Gastroesophageal sphincter (tissue), 3 donors: ENCODE measurements at regions not wholly inside any gene's neighbourhood (a gene's known extent, or its start where the extent isn't known, plus 50 kb on each side); places are given as distances from the start of the nearest gene placed in this dataset.

Source experiments
- CTCF ChIP-seq, 4 experiments: fragments of 200-600 bp in 2 of 4; fragments of 450-650 bp in 2 of 4; sonication (generic) in 1 of 4; IDR thresholded peaks; one replicate each; pipeline ENCODE4 v1.5.1; 2017 to 2019; ENCODE audit warnings: antibody characterized with exemption in 4 of 4, mild to moderate bottlenecking in 2 of 4, moderate library complexity in 2 of 4
- EP300 ChIP-seq: sonication (generic); formaldehyde crosslinking; IDR thresholded peaks from one replicate; pipeline ENCODE4 v1.6.1; 2017; ENCODE audit warnings: antibody characterized with exemption, mild to moderate bottlenecking
- POLR2A ChIP-seq, 2 donors: fragments of 450-650 bp; IDR thresholded peaks; one replicate each; pipeline ENCODE4 v1.6.1; 2017; ENCODE audit warnings: antibody characterized with exemption in 2 of 2, mild to moderate bottlenecking in 2 of 2, moderate library complexity in 1 of 2
- POLR2AphosphoS5 ChIP-seq: sonication (generic); formaldehyde crosslinking; IDR thresholded peaks from one replicate; pipeline ENCODE4 v1.6.1; 2017; ENCODE audit warnings: antibody characterized with exemption

- TF ChIP-seq CTCF (IDR thresholded peaks at IDR 0.05) (no peak), POLR2AphosphoS5 (no peak), POLR2A (IDR thresholded peaks at IDR 0.05) (no peak), EP300 (no peak)
Measured at GRCh38 chr6:118394106-118394505, 154.0 kb upstream of the PLN start.
